WTC11 (cell line): ENCODE measurements at regions not wholly inside any gene's neighbourhood (a gene's known extent, or its start where the extent isn't known, plus 50 kb on each side); places are given as distances from the start of the nearest gene placed in this dataset.

Experiments
- ATAC-seq: fragments of 200-7000 bp; cut with Tn5 transposase; 2 replicates; pipeline ENCODE4 v1.10.0; 2021; ENCODE audit warnings: mild to moderate bottlenecking, moderate library complexity
- CTCF ChIA-PET: fragments of 300-600 bp; sonication (Branson Sonifier 250); formaldehyde crosslinking; loops from one replicate; lab custom pipeline; 2021; ENCODE audit warnings: antibody characterized with exemption; lab: Charles Lee
- POLR2A ChIA-PET: fragments of 350-600 bp; sonication (Branson Sonifier 250); formaldehyde crosslinking; loops from one replicate; lab custom pipeline; 2021; ENCODE audit warnings: antibody characterized with exemption; lab: Charles Lee
- DNase-seq: peaks from one replicate; pipeline ENCODE4 v3.0.0; 2021; ENCODE audit warnings: low spot score
- H3K27ac Mint-ChIP-seq: 2 replicates; pipeline ENCODE4 v1.8.0; 2021; ENCODE audit warnings: mixed read lengths
- H3K27me3 Mint-ChIP-seq: 2 replicates; pipeline ENCODE4 v1.8.0; 2021; ENCODE audit warnings: low read depth, mild to moderate bottlenecking, moderate library complexity, mixed read lengths
- H3K36me3 Mint-ChIP-seq: 2 replicates; pipeline ENCODE4 v1.8.0; 2021; ENCODE audit warnings: mixed read lengths
- H3K4me1 Mint-ChIP-seq: 2 replicates; pipeline ENCODE4 v1.8.0; 2022; ENCODE audit warnings: mixed read lengths
- H3K4me3 Mint-ChIP-seq: 2 replicates; pipeline ENCODE4 v1.8.0; 2021; ENCODE audit warnings: mild to moderate bottlenecking, moderate library complexity, mixed read lengths
- H3K9me3 Mint-ChIP-seq: 2 replicates; pipeline ENCODE4 v1.8.0; 2021; ENCODE audit warnings: mixed read lengths
- EMX1 ChIP-seq: fragments of 250-450 bp; sonication (Bioruptor Pico); IDR thresholded peaks from 2 replicates; pipeline ENCODE4 v1.8.0; 2021; ENCODE audit warnings: mild to moderate bottlenecking
- JAZF1 ChIP-seq: fragments of 250-450 bp; sonication (Bioruptor Pico); IDR thresholded peaks from 2 replicates; pipeline ENCODE4 v1.9.0; 2021; ENCODE audit warnings: moderate library complexity, mild to moderate bottlenecking, inconsistent platforms
- JUN ChIP-seq: sonication (generic); formaldehyde crosslinking; IDR thresholded peaks from 2 replicates; pipeline ENCODE4 v1.8.0; 2023; ENCODE audit warnings: mild to moderate bottlenecking, missing genetic modification reagents
- NFYB ChIP-seq: sonication (generic); formaldehyde crosslinking; conservative IDR thresholded peaks from 2 replicates; pipeline ENCODE4 v1.8.0; 2022; ENCODE audit warnings: low read depth, missing genetic modification reagents
- NR2C2 ChIP-seq: sonication (generic); formaldehyde crosslinking; IDR thresholded peaks from 2 replicates; pipeline ENCODE4 v1.8.0; 2022; ENCODE audit warnings: mild to moderate bottlenecking, missing genetic modification reagents
- SMAD4 ChIP-seq: sonication (generic); formaldehyde crosslinking; IDR thresholded peaks from 2 replicates; pipeline ENCODE4 v1.8.0; 2022; ENCODE audit warnings: mild to moderate bottlenecking, missing genetic modification reagents
- SP1 ChIP-seq: sonication (generic); formaldehyde crosslinking; conservative IDR thresholded peaks from 2 replicates; pipeline ENCODE4 v1.8.1; 2022; ENCODE audit warnings: missing genetic modification reagents
- TF ChIP-seq, protein P1 (sequence below): sonication (generic); formaldehyde crosslinking; IDR thresholded peaks from 2 replicates; pipeline ENCODE4 v1.8.0; 2023; ENCODE audit warnings: mild to moderate bottlenecking, missing genetic modification reagents
- TF ChIP-seq, protein P2 (sequence below): sonication (generic); formaldehyde crosslinking; IDR thresholded peaks from 2 replicates; pipeline ENCODE4 v1.8.1; 2023; ENCODE audit warnings: mild to moderate bottlenecking, missing genetic modification reagents
- TF ChIP-seq, protein P3 (sequence below): sonication (generic); formaldehyde crosslinking; IDR thresholded peaks from 2 replicates; pipeline ENCODE4 v1.8.1; 2022; ENCODE audit warnings: missing genetic modification reagents, borderline replicate concordance
- TF ChIP-seq, protein P4 (sequence below): sonication (generic); formaldehyde crosslinking; IDR thresholded peaks from 2 replicates; pipeline ENCODE4 v1.8.0; 2023; ENCODE audit warnings: missing genetic modification reagents, mild to moderate bottlenecking, borderline replicate concordance
- TF ChIP-seq, protein P5 (sequence below): sonication (generic); formaldehyde crosslinking; IDR thresholded peaks from 2 replicates; pipeline ENCODE4 v1.8.0; 2022; ENCODE audit warnings: mild to moderate bottlenecking, missing genetic modification reagents
- TF ChIP-seq, protein P6 (sequence below): fragments of 250-450 bp; sonication (Bioruptor Pico); IDR thresholded peaks from 2 replicates; pipeline ENCODE4 v1.9.0; 2021; ENCODE audit warnings: mild to moderate bottlenecking

DNA sequence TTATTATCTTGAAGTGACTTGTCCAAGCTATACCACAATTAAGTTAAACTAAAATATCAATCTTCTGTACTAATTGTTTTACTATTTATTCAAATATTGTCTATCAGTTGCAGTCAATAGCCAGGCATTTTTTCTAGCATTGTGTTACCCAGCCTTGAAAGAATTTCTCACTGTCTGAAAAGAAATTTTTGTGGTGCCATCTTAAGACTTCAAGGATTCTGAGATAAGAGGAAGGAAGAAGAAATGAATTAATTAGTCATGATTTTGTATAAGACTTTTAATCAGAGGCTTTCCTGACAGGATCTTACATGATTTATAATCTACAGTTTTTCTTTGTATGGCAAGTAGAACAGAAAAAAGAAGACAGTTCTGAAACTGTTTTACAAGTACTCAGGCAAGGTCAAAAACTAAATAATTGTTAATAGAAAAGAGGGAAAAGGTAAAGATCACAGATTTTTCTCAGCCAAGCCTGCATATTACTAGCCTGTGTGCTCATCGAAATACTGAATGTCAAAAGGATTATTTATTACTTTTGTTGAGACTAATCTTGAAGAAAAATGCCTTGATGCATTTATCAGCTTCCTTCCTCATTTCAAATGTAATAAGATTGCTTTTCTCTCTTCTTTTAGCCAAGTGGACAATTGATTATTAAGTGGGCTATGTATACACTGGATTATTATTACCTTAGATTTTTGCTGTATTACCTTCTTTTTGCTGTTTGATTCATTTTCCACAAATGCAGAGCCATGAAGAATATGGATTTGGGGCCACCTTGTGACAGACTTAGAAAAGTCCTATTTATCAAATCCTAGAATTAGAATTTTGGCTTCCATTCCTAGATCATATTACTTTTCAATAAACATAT lies 53.8 kb downstream of the CXCL1 start:
- no peak for ATAC-seq
- no peaks in the 10 kb centered on the region for H3K9me3 Mint-ChIP-seq
- no peak for DNase-seq
- H3K27ac Mint-ChIP-seq, result no peak overlapping the region
- H3K36me3 Mint-ChIP-seq, result no peaks in the 10 kb centered on the region
- CTCF ChIA-PET, result interaction anchor here (1.2 kb wide), 1 partner anchor 212 kb away, joined by 3 read pairs; no protein-coding TSS in a partner anchor
- POLR2A ChIA-PET, result no interaction called here
- no peaks in the 10 kb centered on the region for H3K4me1 Mint-ChIP-seq
- no peak overlapping the region for H3K4me3 Mint-ChIP-seq
- TF ChIP-seq EMX1 (CRISPR knock-in tag) (no peak), NR2C2 (CRISPR knock-in tag) (no peak), SMAD4 (no peak), JUN (CRISPR knock-in tag) (no peak), JAZF1 (CRISPR knock-in tag) (no peak), NFYB (CRISPR knock-in tag) (no peak), SP1 (CRISPR knock-in tag) (no peak)
- TF ChIP-seq, protein P1, sequence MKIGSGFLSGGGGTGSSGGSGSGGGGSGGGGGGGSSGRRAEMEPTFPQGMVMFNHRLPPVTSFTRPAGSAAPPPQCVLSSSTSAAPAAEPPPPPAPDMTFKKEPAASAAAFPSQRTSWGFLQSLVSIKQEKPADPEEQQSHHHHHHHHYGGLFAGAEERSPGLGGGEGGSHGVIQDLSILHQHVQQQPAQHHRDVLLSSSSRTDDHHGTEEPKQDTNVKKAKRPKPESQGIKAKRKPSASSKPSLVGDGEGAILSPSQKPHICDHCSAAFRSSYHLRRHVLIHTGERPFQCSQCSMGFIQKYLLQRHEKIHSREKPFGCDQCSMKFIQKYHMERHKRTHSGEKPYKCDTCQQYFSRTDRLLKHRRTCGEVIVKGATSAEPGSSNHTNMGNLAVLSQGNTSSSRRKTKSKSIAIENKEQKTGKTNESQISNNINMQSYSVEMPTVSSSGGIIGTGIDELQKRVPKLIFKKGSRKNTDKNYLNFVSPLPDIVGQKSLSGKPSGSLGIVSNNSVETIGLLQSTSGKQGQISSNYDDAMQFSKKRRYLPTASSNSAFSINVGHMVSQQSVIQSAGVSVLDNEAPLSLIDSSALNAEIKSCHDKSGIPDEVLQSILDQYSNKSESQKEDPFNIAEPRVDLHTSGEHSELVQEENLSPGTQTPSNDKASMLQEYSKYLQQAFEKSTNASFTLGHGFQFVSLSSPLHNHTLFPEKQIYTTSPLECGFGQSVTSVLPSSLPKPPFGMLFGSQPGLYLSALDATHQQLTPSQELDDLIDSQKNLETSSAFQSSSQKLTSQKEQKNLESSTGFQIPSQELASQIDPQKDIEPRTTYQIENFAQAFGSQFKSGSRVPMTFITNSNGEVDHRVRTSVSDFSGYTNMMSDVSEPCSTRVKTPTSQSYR, result no peak
- TF ChIP-seq, protein P2, sequence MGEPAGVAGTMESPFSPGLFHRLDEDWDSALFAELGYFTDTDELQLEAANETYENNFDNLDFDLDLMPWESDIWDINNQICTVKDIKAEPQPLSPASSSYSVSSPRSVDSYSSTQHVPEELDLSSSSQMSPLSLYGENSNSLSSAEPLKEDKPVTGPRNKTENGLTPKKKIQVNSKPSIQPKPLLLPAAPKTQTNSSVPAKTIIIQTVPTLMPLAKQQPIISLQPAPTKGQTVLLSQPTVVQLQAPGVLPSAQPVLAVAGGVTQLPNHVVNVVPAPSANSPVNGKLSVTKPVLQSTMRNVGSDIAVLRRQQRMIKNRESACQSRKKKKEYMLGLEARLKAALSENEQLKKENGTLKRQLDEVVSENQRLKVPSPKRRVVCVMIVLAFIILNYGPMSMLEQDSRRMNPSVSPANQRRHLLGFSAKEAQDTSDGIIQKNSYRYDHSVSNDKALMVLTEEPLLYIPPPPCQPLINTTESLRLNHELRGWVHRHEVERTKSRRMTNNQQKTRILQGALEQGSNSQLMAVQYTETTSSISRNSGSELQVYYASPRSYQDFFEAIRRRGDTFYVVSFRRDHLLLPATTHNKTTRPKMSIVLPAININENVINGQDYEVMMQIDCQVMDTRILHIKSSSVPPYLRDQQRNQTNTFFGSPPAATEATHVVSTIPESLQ (CRISPR knock-in tag), result no peak
- TF ChIP-seq, protein P3, sequence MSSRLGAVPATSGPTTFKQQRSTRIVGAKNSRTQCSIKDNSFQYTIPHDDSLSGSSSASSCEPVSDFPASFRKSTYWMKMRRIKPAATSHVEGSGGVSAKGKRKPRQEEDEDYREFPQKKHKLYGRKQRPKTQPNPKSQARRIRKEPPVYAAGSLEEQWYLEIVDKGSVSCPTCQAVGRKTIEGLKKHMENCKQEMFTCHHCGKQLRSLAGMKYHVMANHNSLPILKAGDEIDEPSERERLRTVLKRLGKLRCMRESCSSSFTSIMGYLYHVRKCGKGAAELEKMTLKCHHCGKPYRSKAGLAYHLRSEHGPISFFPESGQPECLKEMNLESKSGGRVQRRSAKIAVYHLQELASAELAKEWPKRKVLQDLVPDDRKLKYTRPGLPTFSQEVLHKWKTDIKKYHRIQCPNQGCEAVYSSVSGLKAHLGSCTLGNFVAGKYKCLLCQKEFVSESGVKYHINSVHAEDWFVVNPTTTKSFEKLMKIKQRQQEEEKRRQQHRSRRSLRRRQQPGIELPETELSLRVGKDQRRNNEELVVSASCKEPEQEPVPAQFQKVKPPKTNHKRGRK (CRISPR knock-in tag), result no peak
- TF ChIP-seq, protein P4, sequence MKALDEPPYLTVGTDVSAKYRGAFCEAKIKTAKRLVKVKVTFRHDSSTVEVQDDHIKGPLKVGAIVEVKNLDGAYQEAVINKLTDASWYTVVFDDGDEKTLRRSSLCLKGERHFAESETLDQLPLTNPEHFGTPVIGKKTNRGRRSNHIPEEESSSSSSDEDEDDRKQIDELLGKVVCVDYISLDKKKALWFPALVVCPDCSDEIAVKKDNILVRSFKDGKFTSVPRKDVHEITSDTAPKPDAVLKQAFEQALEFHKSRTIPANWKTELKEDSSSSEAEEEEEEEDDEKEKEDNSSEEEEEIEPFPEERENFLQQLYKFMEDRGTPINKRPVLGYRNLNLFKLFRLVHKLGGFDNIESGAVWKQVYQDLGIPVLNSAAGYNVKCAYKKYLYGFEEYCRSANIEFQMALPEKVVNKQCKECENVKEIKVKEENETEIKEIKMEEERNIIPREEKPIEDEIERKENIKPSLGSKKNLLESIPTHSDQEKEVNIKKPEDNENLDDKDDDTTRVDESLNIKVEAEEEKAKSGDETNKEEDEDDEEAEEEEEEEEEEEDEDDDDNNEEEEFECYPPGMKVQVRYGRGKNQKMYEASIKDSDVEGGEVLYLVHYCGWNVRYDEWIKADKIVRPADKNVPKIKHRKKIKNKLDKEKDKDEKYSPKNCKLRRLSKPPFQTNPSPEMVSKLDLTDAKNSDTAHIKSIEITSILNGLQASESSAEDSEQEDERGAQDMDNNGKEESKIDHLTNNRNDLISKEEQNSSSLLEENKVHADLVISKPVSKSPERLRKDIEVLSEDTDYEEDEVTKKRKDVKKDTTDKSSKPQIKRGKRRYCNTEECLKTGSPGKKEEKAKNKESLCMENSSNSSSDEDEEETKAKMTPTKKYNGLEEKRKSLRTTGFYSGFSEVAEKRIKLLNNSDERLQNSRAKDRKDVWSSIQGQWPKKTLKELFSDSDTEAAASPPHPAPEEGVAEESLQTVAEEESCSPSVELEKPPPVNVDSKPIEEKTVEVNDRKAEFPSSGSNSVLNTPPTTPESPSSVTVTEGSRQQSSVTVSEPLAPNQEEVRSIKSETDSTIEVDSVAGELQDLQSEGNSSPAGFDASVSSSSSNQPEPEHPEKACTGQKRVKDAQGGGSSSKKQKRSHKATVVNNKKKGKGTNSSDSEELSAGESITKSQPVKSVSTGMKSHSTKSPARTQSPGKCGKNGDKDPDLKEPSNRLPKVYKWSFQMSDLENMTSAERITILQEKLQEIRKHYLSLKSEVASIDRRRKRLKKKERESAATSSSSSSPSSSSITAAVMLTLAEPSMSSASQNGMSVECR, result no peak
- TF ChIP-seq, protein P5, sequence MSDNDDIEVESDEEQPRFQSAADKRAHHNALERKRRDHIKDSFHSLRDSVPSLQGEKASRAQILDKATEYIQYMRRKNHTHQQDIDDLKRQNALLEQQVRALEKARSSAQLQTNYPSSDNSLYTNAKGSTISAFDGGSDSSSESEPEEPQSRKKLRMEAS (CRISPR knock-in tag), result no peak
- TF ChIP-seq, protein P6, sequence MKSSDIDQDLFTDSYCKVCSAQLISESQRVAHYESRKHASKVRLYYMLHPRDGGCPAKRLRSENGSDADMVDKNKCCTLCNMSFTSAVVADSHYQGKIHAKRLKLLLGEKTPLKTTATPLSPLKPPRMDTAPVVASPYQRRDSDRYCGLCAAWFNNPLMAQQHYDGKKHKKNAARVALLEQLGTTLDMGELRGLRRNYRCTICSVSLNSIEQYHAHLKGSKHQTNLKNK (CRISPR knock-in tag), result no peak
- TF ChIP-seq, all 79 proteins: peak for 0
- H3K27me3 Mint-ChIP-seq, result 0 out of 2 replicates have a peak, but pooled peaks cover 6% of the 10 kb centered on the region
